Caco-2 (cell line): ENCODE measurements at regions not wholly inside any gene's neighbourhood (a gene's known extent, or its start where the extent isn't known, plus 50 kb on each side); places are given as distances from the start of the nearest gene placed in this dataset.

Source experiments
- BruUV-seq: library from RNA; stranded (reverse); fragments of 400-500 nt; replicated peaks from 2 replicates; lab custom pipeline; 2021; lab: Mats Ljungman, UMichigan
- CTCF ChIA-PET: fragments of 300-600 bp; sonication (Branson Sonifier 250); formaldehyde crosslinking; loops from one replicate; lab custom pipeline; 2022; ENCODE audit warnings: antibody characterized with exemption; lab: Charles Lee
- POLR2A ChIA-PET: fragments of 300-600 bp; sonication (Branson Sonifier 250); formaldehyde crosslinking; loops from one replicate; lab custom pipeline; 2022; ENCODE audit warnings: antibody characterized with exemption; lab: Charles Lee
- DNase-seq, 2 experiments: peaks; one replicate each; pipeline versions ENCODE4 v3.0.0 to v3.0.0-alpha.2; 2020 to 2022
- H3K27me3 ChIP-seq: replicated peaks from 2 replicates; pipeline ENCODE4 v1.6.0; 2011; ENCODE audit warnings: low read length; ENCODE audit not compliant: control insufficient read depth, insufficient read depth
- H3K36me3 ChIP-seq: 2 replicates; pipeline ENCODE4 v1.5.1; 2011; ENCODE audit warnings: low read length; ENCODE audit not compliant: control insufficient read depth, insufficient read depth
- H3K4me1 ChIP-seq: fragments of 250-450 bp; sonication (Bioruptor Pico); 2 replicates; pipeline ENCODE4 v1.5.1; 2020; ENCODE audit warnings: mild to moderate bottlenecking
- H3K4me3 ChIP-seq: 2 replicates; pipeline ENCODE4 v1.5.1; 2011; ENCODE audit warnings: low read depth, mild to moderate bottlenecking, control low read depth, low read length
- H3K9me3 ChIP-seq: fragments of 250-450 bp; sonication (Bioruptor Pico); 2 replicates; pipeline ENCODE4 v1.5.1; 2020; ENCODE audit warnings: mild to moderate bottlenecking, moderate library complexity
- H3K27ac Mint-ChIP-seq: one replicate; pipeline ENCODE4 v1.8.0; 2022; ENCODE audit warnings: mixed read lengths; ENCODE audit not compliant: unreplicated experiment
- H3K27me3 Mint-ChIP-seq: one replicate; pipeline ENCODE4 v1.8.0; 2022; ENCODE audit warnings: mixed read lengths; ENCODE audit not compliant: insufficient read depth, unreplicated experiment
- H3K36me3 Mint-ChIP-seq: one replicate; pipeline ENCODE4 v1.8.0; 2022; ENCODE audit warnings: mild to moderate bottlenecking, mixed read lengths; ENCODE audit not compliant: insufficient read depth, unreplicated experiment
- H3K4me1 Mint-ChIP-seq: one replicate; pipeline ENCODE4 v1.8.0; 2022; ENCODE audit warnings: low read depth, mixed read lengths; ENCODE audit not compliant: unreplicated experiment
- H3K4me3 Mint-ChIP-seq: one replicate; pipeline ENCODE4 v1.8.0; 2022; ENCODE audit warnings: mild to moderate bottlenecking, moderate library complexity, mixed read lengths; ENCODE audit not compliant: unreplicated experiment
- H3K9me3 Mint-ChIP-seq: one replicate; pipeline ENCODE4 v1.8.0; 2022; ENCODE audit warnings: mixed read lengths; ENCODE audit not compliant: unreplicated experiment
- CTCF ChIP-seq, 2 experiments: fragments of 200-600 bp in 1 of 2; IDR thresholded peaks; 1 replicate in 1 of 2; 2 replicates in 1 of 2; pipeline versions ENCODE4 v1.5.1 to v1.8.0; 2011 to 2022; ENCODE audit warnings: antibody characterized with exemption in 1 of 2, control low read depth in 1 of 2, inconsistent platforms in 1 of 2, low read depth in 1 of 2, low read length in 1 of 2, mild to moderate bottlenecking in 1 of 2, moderate library complexity in 1 of 2; ENCODE audit not compliant: insufficient read depth in 1 of 2, severe bottlenecking in 1 of 2, unreplicated experiment in 1 of 2
- intact Hi-C: fragments of 100-400 bp; cut with micrococcal nuclease; formaldehyde crosslinking; loops from one replicate; pipeline ENCODE4 v1.10.0; 2022; ENCODE audit not compliant: unreplicated experiment

- no peak overlapping the region for H3K4me3 ChIP-seq
- H3K4me3 Mint-ChIP-seq = no peak overlapping the region
- ChIA-PET CTCF (no interaction called here), POLR2A (no interaction called here)
- no TSS peak for BruUV-seq
- no peak overlapping the region for H3K27ac Mint-ChIP-seq
- no peaks in the 10 kb centered on the region for H3K4me1 ChIP-seq
- intact Hi-C loops = no loop called here
- no peaks in the 10 kb centered on the region for H3K27me3 ChIP-seq
- no peaks in the 10 kb centered on the region for H3K36me3 Mint-ChIP-seq
- H3K4me1 Mint-ChIP-seq = no peaks in the 10 kb centered on the region
- TF ChIP-seq CTCF (IDR thresholded peaks at IDR 0.05; ENCODE audit: insufficient read depth in 1 of 2, low read depth in 1 of 2, low read length in 1 of 2, severe bottlenecking in 1 of 2, unreplicated experiment in 1 of 2) = no peak
- H3K36me3 ChIP-seq = no peaks in the 10 kb centered on the region
- no peaks in the 10 kb centered on the region for H3K27me3 Mint-ChIP-seq
- no peaks in the 10 kb centered on the region for H3K9me3 ChIP-seq
- DNase-seq = no peak
- H3K9me3 Mint-ChIP-seq = no peaks in the 10 kb centered on the region
These were observed 134.7 kb downstream of the GAS1 start for GRCh38 chr9:86812616-86813015.

GRCh38 chr9:86809759-86810367, 137.4 kb downstream of the GAS1 start:
- Histone ChIP-seq H3K4me1 (no peaks in the 10 kb centered on the region), H3K36me3 (no peaks in the 10 kb centered on the region), H3K9me3 (no peaks in the 10 kb centered on the region), H3K27me3 (no peaks in the 10 kb centered on the region), H3K4me3 (no peak overlapping the region)
- no peak for TF ChIP-seq CTCF (IDR thresholded peaks at IDR 0.05; ENCODE audit: insufficient read depth in 1 of 2, low read depth in 1 of 2, low read length in 1 of 2, severe bottlenecking in 1 of 2, unreplicated experiment in 1 of 2)
- no peak overlapping the region for H3K27ac Mint-ChIP-seq
- no TSS peak for BruUV-seq
- no peaks in the 10 kb centered on the region for H3K27me3 Mint-ChIP-seq
- intact Hi-C loops = no loop called here
- POLR2A ChIA-PET = no interaction called here
- no peaks in the 10 kb centered on the region for H3K9me3 Mint-ChIP-seq
- no peak overlapping the region for H3K4me3 Mint-ChIP-seq
- CTCF ChIA-PET = no interaction called here
- no peak for DNase-seq
- no peaks in the 10 kb centered on the region for H3K4me1 Mint-ChIP-seq
- H3K36me3 Mint-ChIP-seq = no peaks in the 10 kb centered on the region

- no peak for DNase-seq
- peaks cover 3% of the 10 kb centered on the region for H3K27me3 Mint-ChIP-seq
- intact Hi-C loops = no loop called here
These were observed 138.2 kb downstream of the GAS1 start for GRCh38 chr9:86809151-86809550.

More at GRCh38 chr9:86809151-86809550, 138.2 kb downstream of the GAS1 start:
- TF ChIP-seq CTCF (IDR thresholded peaks at IDR 0.05; ENCODE audit: insufficient read depth in 1 of 2, low read depth in 1 of 2, low read length in 1 of 2, severe bottlenecking in 1 of 2, unreplicated experiment in 1 of 2) = no peak
- Mint-ChIP-seq H3K4me1 (no peaks in the 10 kb centered on the region), H3K9me3 (no peaks in the 10 kb centered on the region), H3K27ac (no peak overlapping the region), H3K4me3 (no peak overlapping the region), H3K36me3 (no peaks in the 10 kb centered on the region)
- no TSS peak for BruUV-seq
- H3K4me1 ChIP-seq = no peaks in the 10 kb centered on the region
- no peak overlapping the region for H3K4me3 ChIP-seq
- CTCF ChIA-PET = no interaction called here
- H3K27me3 ChIP-seq = no peaks in the 10 kb centered on the region
- POLR2A ChIA-PET = no interaction called here
- no peaks in the 10 kb centered on the region for H3K36me3 ChIP-seq
- H3K9me3 ChIP-seq = no peaks in the 10 kb centered on the region
